ENCODE measurements at regions not wholly inside any gene's neighbourhood (a gene's known extent, or its start where the extent isn't known, plus 50 kb on each side); places are given as distances from the start of the nearest gene placed in this dataset.

GRCh38 chr12:87368259-87368658, 660.9 kb downstream of the C12orf50 start:
- Histone ChIP-seq H3K9ac (ENCODE audit: low read length) (no peak overlapping the region), H3K36me3 (replicated peaks in 1 of 2; ENCODE audit: control extremely low read depth in 1 of 2, control insufficient read depth in 1 of 2, extremely low read depth in 1 of 2, insufficient read depth in 2 of 2, low read length in 1 of 2) (no peaks in the 10 kb centered on the region), H3K27ac (ENCODE audit: low read length in 2 of 2) (no peak overlapping the region), H4K20me1 (ENCODE audit: control insufficient read depth, insufficient read depth, low read length, poor library complexity, severe bottlenecking) (no peaks in the 10 kb centered on the region), H3K27me3 (replicated peaks in 1 of 4; ENCODE audit: control extremely low read depth in 1 of 4, control insufficient read depth in 3 of 4, insufficient read depth in 4 of 4, low read length in 3 of 4) (no peaks in the 10 kb centered on the region), H3K4me2 (replicated peaks; ENCODE audit: low read depth, low read length, poor library complexity, severe bottlenecking) (no peak overlapping the region), H3K4me3 (ENCODE audit: control extremely low read depth in 1 of 5, extremely low read depth in 1 of 5, insufficient read depth in 1 of 5, low read depth in 2 of 5, low read length in 4 of 5) (no peak overlapping the region), H2AFZ (ENCODE audit: insufficient read depth, low read depth, low read length, poor library complexity, severe bottlenecking) (no peak overlapping the region), H3K4me1 (ENCODE audit: control insufficient read depth in 2 of 2, insufficient read depth in 2 of 2, low read length in 2 of 2) (no peaks in the 10 kb centered on the region), H3K79me2 (ENCODE audit: control insufficient read depth, insufficient read depth, low read length) (no peaks in the 10 kb centered on the region), H3K9me3 (ENCODE audit: control extremely low read depth in 1 of 3, control insufficient read depth in 2 of 3, insufficient read depth in 1 of 3, low read length in 2 of 3) (peaks cover 0 to 5% (median 0%) of the 10 kb centered on the region in 3 donors)
- no peak for TF ChIP-seq EZH2 (IDR thresholded peaks at IDR 0.05; ENCODE audit: borderline replicate concordance, insufficient read depth, low read depth, low read length, poor library complexity, severe bottlenecking)
- TF ChIP-seq CTCF (IDR thresholded peaks at IDR 0.05): no peak
- peaks cover 5% of the 10 kb centered on the region for H3K9me3 Mint-ChIP-seq (ENCODE audit: insufficient read depth)
- ATAC-seq (ENCODE audit: low read depth): no peak
- no CpG with 5 or more reads among the region's 1 CpG for WGBS (ENCODE audit: insufficient coverage)
- no peak overlapping the region for H3K27ac Mint-ChIP-seq
- intact Hi-C loops (cut with micrococcal nuclease): no loop called here
- no peak for DNase-seq
- ChIA-PET CTCF (no interaction called here), POLR2A (no interaction called here)
- no peaks in the 10 kb centered on the region for H3K4me1 Mint-ChIP-seq
- H3K4me3 Mint-ChIP-seq: no peak overlapping the region
- H3K27me3 Mint-ChIP-seq: no peaks in the 10 kb centered on the region

- H3K4me3 ChIP-seq (ENCODE audit: control extremely low read depth in 1 of 5, extremely low read depth in 1 of 5, insufficient read depth in 1 of 5, low read depth in 2 of 5, low read length in 4 of 5): no peak overlapping the region
- no peak overlapping the region for H3K27ac Mint-ChIP-seq
- H2AFZ ChIP-seq (ENCODE audit: insufficient read depth, low read depth, low read length, poor library complexity, severe bottlenecking): no peak overlapping the region
- DNase-seq (no peak), ATAC-seq (ENCODE audit: low read depth) (no peak)
- H3K4me1 ChIP-seq (ENCODE audit: control insufficient read depth in 2 of 2, insufficient read depth in 2 of 2, low read length in 2 of 2): no peaks in the 10 kb centered on the region
- intact Hi-C loops (cut with micrococcal nuclease): no loop called here
- no peak overlapping the region for H3K27ac ChIP-seq (ENCODE audit: low read length in 2 of 2)
- no peaks in the 10 kb centered on the region for H3K27me3 Mint-ChIP-seq
- H3K36me3 ChIP-seq (replicated peaks in 1 of 2; ENCODE audit: control extremely low read depth in 1 of 2, control insufficient read depth in 1 of 2, extremely low read depth in 1 of 2, insufficient read depth in 2 of 2, low read length in 1 of 2): no peaks in the 10 kb centered on the region
- ChIA-PET POLR2A (no interaction called here), CTCF (interaction anchor here (0.6 kb wide), 1 partner anchor 78 kb away, joined by 3 read pairs; no protein-coding TSS in a partner anchor)
- H4K20me1 ChIP-seq (ENCODE audit: control insufficient read depth, insufficient read depth, low read length, poor library complexity, severe bottlenecking): no peaks in the 10 kb centered on the region
- no peaks in the 10 kb centered on the region for H3K79me2 ChIP-seq (ENCODE audit: control insufficient read depth, insufficient read depth, low read length)
- TF ChIP-seq EZH2 (IDR thresholded peaks at IDR 0.05; ENCODE audit: borderline replicate concordance, insufficient read depth, low read depth, low read length, poor library complexity, severe bottlenecking) (no peak), CTCF (IDR thresholded peaks at IDR 0.05) (no peak)
- no peaks in the 10 kb centered on the region for H3K27me3 ChIP-seq (replicated peaks in 1 of 4; ENCODE audit: control extremely low read depth in 1 of 4, control insufficient read depth in 3 of 4, insufficient read depth in 4 of 4, low read length in 3 of 4)
- H3K9me3 Mint-ChIP-seq (ENCODE audit: insufficient read depth): peaks cover 11% of the 10 kb centered on the region
- H3K9me3 ChIP-seq (ENCODE audit: control extremely low read depth in 1 of 3, control insufficient read depth in 2 of 3, insufficient read depth in 1 of 3, low read length in 2 of 3): peaks cover 0 to 6% (median 0%) of the 10 kb centered on the region in 3 donors
- no peaks in the 10 kb centered on the region for H3K4me1 Mint-ChIP-seq
- no peak overlapping the region for H3K9ac ChIP-seq (ENCODE audit: low read length)
- WGBS (ENCODE audit: insufficient coverage): no CpG with 5 or more reads among the region's 1 CpG
- no peak overlapping the region for H3K4me3 Mint-ChIP-seq
- H3K4me2 ChIP-seq (replicated peaks; ENCODE audit: low read depth, low read length, poor library complexity, severe bottlenecking): no peak overlapping the region
These were observed 663.8 kb downstream of the C12orf50 start for GRCh38 chr12:87365423-87365822.

Measured in B cell (primary cell).